Left ventricle myocardium inferior (tissue), 1 donor: ENCODE measurements at regions not wholly inside any gene's neighbourhood (a gene's known extent, or its start where the extent isn't known, plus 50 kb on each side); places are given as distances from the start of the nearest gene placed in this dataset.

Experiments used
- DNase-seq: peaks from one replicate; pipeline ENCODE4 v3.0.0-alpha.2; 2020
- H3K27ac ChIP-seq: fragments of 200-600 bp; replicated peaks from 2 replicates; pipeline ENCODE4 v1.8.0; 2021
- H3K27me3 ChIP-seq: fragments of 200-600 bp; 2 replicates; pipeline ENCODE4 v1.8.0; 2021; ENCODE audit warnings: low read depth
- H3K36me3 ChIP-seq: fragments of 200-600 bp; 2 replicates; pipeline ENCODE4 v1.8.0; 2021
- H3K4me1 ChIP-seq: fragments of 200-600 bp; 2 replicates; pipeline ENCODE4 v1.8.0; 2021
- H3K4me3 ChIP-seq: fragments of 200-600 bp; 2 replicates; pipeline ENCODE4 v1.8.0; 2021; ENCODE audit warnings: mild to moderate bottlenecking, moderate library complexity
- H3K9me3 ChIP-seq: fragments of 200-600 bp; replicated peaks from 2 replicates; pipeline ENCODE4 v1.8.0; 2021
- CTCF ChIP-seq: fragments of 200-600 bp; IDR thresholded peaks from 2 replicates; pipeline ENCODE4 v1.8.0; 2021; ENCODE audit warnings: antibody characterized with exemption, mild to moderate bottlenecking, borderline replicate concordance
- intact Hi-C: fragments of 100-400 bp; cut with micrococcal nuclease; formaldehyde crosslinking; loops from one replicate; pipeline ENCODE4 v1.11.0; 2022
- donor health status: DM: no; HTN: yes; CAD: no; lungs with severe emphysema.

GRCh38 chr6:146872426-146872785, 273.6 kb downstream of the ADGB start:
- Histone ChIP-seq H3K9me3 (no peaks in the 10 kb centered on the region), H3K27me3 (no peaks in the 10 kb centered on the region), H3K4me1 (no peaks in the 10 kb centered on the region), H3K36me3 (no peaks in the 10 kb centered on the region), H3K27ac (no peak overlapping the region), H3K4me3 (no peak overlapping the region)
- no peak for TF ChIP-seq CTCF
- no peak for DNase-seq
- intact Hi-C loops: no loop called here

- peaks cover 10% of the 10 kb centered on the region for H3K4me1 ChIP-seq
- H3K27ac ChIP-seq: no peak overlapping the region
- H3K27me3 ChIP-seq: no peaks in the 10 kb centered on the region
- TF ChIP-seq CTCF: no peak
- H3K9me3 ChIP-seq: no peaks in the 10 kb centered on the region
- DNase-seq: no peak
- H3K4me3 ChIP-seq: no peak overlapping the region
- intact Hi-C loops: no loop called here
- no peaks in the 10 kb centered on the region for H3K36me3 ChIP-seq
These were observed 275.7 kb downstream of the ADGB start for GRCh38 chr6:146874278-146875018.

- no peaks in the 10 kb centered on the region for H3K27me3 ChIP-seq
- DNase-seq: no peak
- no peak for TF ChIP-seq CTCF
- peaks cover 10% of the 10 kb centered on the region for H3K4me1 ChIP-seq
- no peak overlapping the region for H3K27ac ChIP-seq
- H3K4me3 ChIP-seq: no peak overlapping the region
- intact Hi-C loops: no loop called here
- no peaks in the 10 kb centered on the region for H3K9me3 ChIP-seq
- H3K36me3 ChIP-seq: no peaks in the 10 kb centered on the region
These were observed 277.1 kb downstream of the ADGB start for GRCh38 chr6:146875927-146876270.

GRCh38 chr6:146876271-146877151, 277.7 kb downstream of the ADGB start:
- intact Hi-C loops: no loop called here
- no peaks in the 10 kb centered on the region for H3K36me3 ChIP-seq
- H3K27me3 ChIP-seq: no peaks in the 10 kb centered on the region
- TF ChIP-seq CTCF: no peak
- H3K4me1 ChIP-seq: peaks cover 10% of the 10 kb centered on the region
- no peak for DNase-seq
- no peaks in the 10 kb centered on the region for H3K9me3 ChIP-seq
- H3K4me3 ChIP-seq: no peak overlapping the region
- no peak overlapping the region for H3K27ac ChIP-seq

- no peaks in the 10 kb centered on the region for H3K36me3 ChIP-seq
- H3K4me1 ChIP-seq: peaks cover 10% of the 10 kb centered on the region
- no peaks in the 10 kb centered on the region for H3K27me3 ChIP-seq
- H3K27ac ChIP-seq: no peak overlapping the region
- H3K9me3 ChIP-seq: no peaks in the 10 kb centered on the region
- no peak overlapping the region for H3K4me3 ChIP-seq
- intact Hi-C loops: no loop called here
- DNase-seq: no peak
- no peak for TF ChIP-seq CTCF
These were observed 279.6 kb downstream of the ADGB start for GRCh38 chr6:146878168-146878951.
